GM12878 (cell line): ENCODE measurements at regions not wholly inside any gene's neighbourhood (a gene's known extent, or its start where the extent isn't known, plus 50 kb on each side); places are given as distances from the start of the nearest gene placed in this dataset.

Experiments used
- CHD4 ChIP-seq: fragments of 200-600 bp; sonication (generic); IDR thresholded peaks from 2 replicates; pipeline ENCODE4 v1.6.1; 2016; ENCODE audit warnings: mild to moderate bottlenecking
- CTCF ChIP-seq, 3 experiments: IDR thresholded peaks in 2 of 3; conservative IDR thresholded peaks in 1 of 3; 2 replicates each; pipeline ENCODE4 v1.5.1; 2011; ENCODE audit warnings: low read depth in 3 of 3, low read length in 3 of 3, mild to moderate bottlenecking in 3 of 3, control low read depth in 2 of 3, moderate library complexity in 2 of 3, inconsistent platforms in 1 of 3, mixed read lengths in 1 of 3; ENCODE audit not compliant: control insufficient read depth in 2 of 3, insufficient read depth in 1 of 3; ENCODE audit errors: extremely low read depth in 1 of 3
- FOS ChIP-seq: IDR thresholded peaks from 3 replicates; pipeline ENCODE4 v1.6.1; 2011; ENCODE audit warnings: borderline replicate concordance; ENCODE audit not compliant: insufficient read length; ENCODE audit errors: extremely low read depth
- NR2C2 ChIP-seq: IDR thresholded peaks from 2 replicates; pipeline ENCODE4 v1.6.1; 2011; ENCODE audit warnings: borderline replicate concordance, low read depth; ENCODE audit not compliant: control insufficient read depth, insufficient read length
- POLR2A ChIP-seq: IDR thresholded peaks from 2 replicates; pipeline ENCODE4 v1.6.1; 2011; ENCODE audit warnings: low read depth, mild to moderate bottlenecking, low read length
- SUZ12 ChIP-seq: fragments of 200-600 bp; sonication (generic); IDR thresholded peaks from one replicate; pipeline ENCODE4 v1.6.1; 2018; ENCODE audit warnings: antibody characterized with exemption, mild to moderate bottlenecking; ENCODE audit not compliant: unreplicated experiment
- TAF1 ChIP-seq: IDR thresholded peaks from 2 replicates; pipeline ENCODE4 v1.6.1; 2011; ENCODE audit warnings: mild to moderate bottlenecking, low read depth, low read length, borderline replicate concordance

- TF ChIP-seq FOS = no peak
- no peak for TF ChIP-seq TAF1
- TF ChIP-seq CTCF (IDR thresholded peaks at IDR 0.05 in 2 of 3, conservative IDR thresholded peaks at IDR 0.05 in 1 of 3; ENCODE audit: control insufficient read depth in 2 of 3, extremely low read depth in 1 of 3, insufficient read depth in 1 of 3, low read depth in 3 of 3, low read length in 3 of 3) = no peak
- no peak for TF ChIP-seq CHD4
- no peak for TF ChIP-seq SUZ12
- no peak for TF ChIP-seq NR2C2
- no peak for TF ChIP-seq POLR2A
These were observed 193.8 kb downstream of the ANKRD30B start for GRCh38 chr18:14941792-14942191.
